Rectal smooth muscle tissue (tissue), 1 donor: ENCODE measurements at regions not wholly inside any gene's neighbourhood (a gene's known extent, or its start where the extent isn't known, plus 50 kb on each side); places are given as distances from the start of the nearest gene placed in this dataset.

Experiments
- H3K27ac ChIP-seq: one replicate; pipeline ENCODE4 v1.7.0; 2013; ENCODE audit warnings: low read depth, low read length, inconsistent platforms
- H3K27me3 ChIP-seq: one replicate; pipeline ENCODE4 v1.7.0; 2013; ENCODE audit warnings: low read length; ENCODE audit not compliant: control insufficient read depth, insufficient read depth
- H3K36me3 ChIP-seq: one replicate; pipeline ENCODE4 v1.7.0; 2013; ENCODE audit warnings: low read length; ENCODE audit not compliant: control insufficient read depth, insufficient read depth
- H3K4me1 ChIP-seq: one replicate; pipeline ENCODE4 v1.7.0; 2013; ENCODE audit warnings: low read length; ENCODE audit not compliant: control insufficient read depth, insufficient read depth
- H3K4me3 ChIP-seq: one replicate; pipeline ENCODE4 v1.7.0; 2013; ENCODE audit warnings: low read length
- H3K9ac ChIP-seq: one replicate; pipeline ENCODE4 v1.7.0; 2013; ENCODE audit warnings: low read length

- H3K36me3 ChIP-seq: no peaks in the 10 kb centered on the region
- no peaks in the 10 kb centered on the region for H3K4me1 ChIP-seq
- H3K27ac ChIP-seq: no peak overlapping the region
- no peak overlapping the region for H3K4me3 ChIP-seq
- no peak overlapping the region for H3K9ac ChIP-seq
- H3K27me3 ChIP-seq: no peaks in the 10 kb centered on the region
Observed at GRCh38 chr11:19368726-19369375, 128.1 kb upstream of the E2F8 start.

GRCh38 chr11:19366992-19367709, 126.4 kb upstream of the E2F8 start:
- Histone ChIP-seq H3K9ac (no peak overlapping the region), H3K4me1 (no peaks in the 10 kb centered on the region), H3K27ac (no peak overlapping the region), H3K36me3 (no peaks in the 10 kb centered on the region), H3K4me3 (no peak overlapping the region), H3K27me3 (no peaks in the 10 kb centered on the region)

- no peak overlapping the region for H3K4me3 ChIP-seq
- H3K4me1 ChIP-seq: no peaks in the 10 kb centered on the region
- H3K36me3 ChIP-seq: no peaks in the 10 kb centered on the region
- H3K9ac ChIP-seq: no peak overlapping the region
- H3K27me3 ChIP-seq: no peaks in the 10 kb centered on the region
- no peak overlapping the region for H3K27ac ChIP-seq
Observed at GRCh38 chr11:19365743-19366410, 125.1 kb upstream of the E2F8 start.

GRCh38 chr11:19359221-19360000, 118.7 kb upstream of the E2F8 start:
- Histone ChIP-seq H3K4me1 (no peaks in the 10 kb centered on the region), H3K27me3 (no peaks in the 10 kb centered on the region), H3K27ac (no peak overlapping the region), H3K4me3 (no peak overlapping the region), H3K36me3 (no peaks in the 10 kb centered on the region), H3K9ac (no peak overlapping the region)

- Histone ChIP-seq H3K27me3 (no peaks in the 10 kb centered on the region), H3K27ac (no peak overlapping the region), H3K36me3 (no peaks in the 10 kb centered on the region), H3K4me1 (no peaks in the 10 kb centered on the region), H3K9ac (no peak overlapping the region), H3K4me3 (no peak overlapping the region)
Observed at GRCh38 chr11:19357943-19358342, 117.2 kb upstream of the E2F8 start.

GRCh38 chr11:19355601-19356000, 114.9 kb upstream of the E2F8 start:
- H3K4me1 ChIP-seq: no peaks in the 10 kb centered on the region
- peaks cover 4% of the 10 kb centered on the region for H3K27me3 ChIP-seq

GRCh38 chr11:19353287-19353850, 112.6 kb upstream of the E2F8 start:
- Histone ChIP-seq H3K27ac (no peak overlapping the region), H3K36me3 (no peaks in the 10 kb centered on the region), H3K27me3 (peaks cover 9% of the 10 kb centered on the region), H3K9ac (no peak overlapping the region), H3K4me1 (no peaks in the 10 kb centered on the region), H3K4me3 (no peak overlapping the region)

More at GRCh38 chr11:19355601-19356000, 114.9 kb upstream of the E2F8 start:
- no peaks in the 10 kb centered on the region for H3K36me3 ChIP-seq
- H3K4me3 ChIP-seq: no peak overlapping the region
- no peak overlapping the region for H3K27ac ChIP-seq
- H3K9ac ChIP-seq: no peak overlapping the region

- Histone ChIP-seq H3K36me3 (no peaks in the 10 kb centered on the region), H3K4me1 (no peaks in the 10 kb centered on the region), H3K27me3 (peaks cover 9% of the 10 kb centered on the region), H3K4me3 (no peak overlapping the region), H3K27ac (no peak overlapping the region), H3K9ac (no peak overlapping the region)
Observed at GRCh38 chr11:19352771-19353160, 112.0 kb upstream of the E2F8 start.

- Histone ChIP-seq H3K27me3 (peaks cover 9% of the 10 kb centered on the region), H3K36me3 (no peaks in the 10 kb centered on the region), H3K27ac (no peak overlapping the region), H3K9ac (no peak overlapping the region), H3K4me1 (no peaks in the 10 kb centered on the region), H3K4me3 (no peak overlapping the region)
Observed at GRCh38 chr11:19352072-19352770, 111.5 kb upstream of the E2F8 start.

GRCh38 chr11:19351426-19351825, 110.7 kb upstream of the E2F8 start:
- no peak overlapping the region for H3K4me3 ChIP-seq
- H3K9ac ChIP-seq: no peak overlapping the region

GRCh38 chr11:19350160-19350559, 109.4 kb upstream of the E2F8 start:
- no peaks in the 10 kb centered on the region for H3K4me1 ChIP-seq
- H3K4me3 ChIP-seq: no peak overlapping the region
- no peak overlapping the region for H3K9ac ChIP-seq
- H3K27ac ChIP-seq: no peak overlapping the region
- peaks cover 18% of the 10 kb centered on the region for H3K27me3 ChIP-seq
- H3K36me3 ChIP-seq: no peaks in the 10 kb centered on the region

More at GRCh38 chr11:19351426-19351825, 110.7 kb upstream of the E2F8 start:
- H3K36me3 ChIP-seq: no peaks in the 10 kb centered on the region
- H3K27ac ChIP-seq: no peak overlapping the region
- peaks cover 9% of the 10 kb centered on the region for H3K27me3 ChIP-seq
- H3K4me1 ChIP-seq: no peaks in the 10 kb centered on the region
